GM18517 (cell line): ENCODE measurements at regions not wholly inside any gene's neighbourhood (a gene's known extent, or its start where the extent isn't known, plus 50 kb on each side); places are given as distances from the start of the nearest gene placed in this dataset.
"Not testable (repeated sequence)": the region's sequence is repeated elsewhere in the genome, so short reads cannot be mapped to it uniquely, and the experiment has no call there.

Source experiments
- ATAC-seq: cut with Tn5 transposase; IDR thresholded peaks from one replicate; pipeline ENCODE4 v1.9.1; 2021; ENCODE audit warnings: mild to moderate bottlenecking, moderate library complexity; ENCODE audit not compliant: unreplicated experiment

DNA sequence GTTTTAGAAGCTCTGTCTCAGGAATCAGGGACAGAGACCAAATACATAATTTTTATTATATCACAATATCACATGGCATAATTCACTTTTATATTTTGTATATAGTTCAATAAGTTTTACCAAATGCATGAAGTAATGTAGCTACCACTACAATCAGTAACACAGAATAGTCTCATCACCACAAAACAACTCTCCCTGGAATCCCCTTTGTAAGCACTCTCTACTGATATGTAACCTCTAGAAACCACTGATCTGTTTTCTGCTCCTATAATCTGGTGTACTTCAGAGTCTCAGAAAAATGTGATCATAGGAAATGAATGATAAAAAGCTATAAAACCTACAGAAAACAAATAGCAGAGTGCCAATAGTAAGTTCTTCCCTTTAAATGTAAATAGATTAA is 1465.9 kb downstream of the SPATA31A7 start:
- ATAC-seq = not testable (repeated sequence)

DNA sequence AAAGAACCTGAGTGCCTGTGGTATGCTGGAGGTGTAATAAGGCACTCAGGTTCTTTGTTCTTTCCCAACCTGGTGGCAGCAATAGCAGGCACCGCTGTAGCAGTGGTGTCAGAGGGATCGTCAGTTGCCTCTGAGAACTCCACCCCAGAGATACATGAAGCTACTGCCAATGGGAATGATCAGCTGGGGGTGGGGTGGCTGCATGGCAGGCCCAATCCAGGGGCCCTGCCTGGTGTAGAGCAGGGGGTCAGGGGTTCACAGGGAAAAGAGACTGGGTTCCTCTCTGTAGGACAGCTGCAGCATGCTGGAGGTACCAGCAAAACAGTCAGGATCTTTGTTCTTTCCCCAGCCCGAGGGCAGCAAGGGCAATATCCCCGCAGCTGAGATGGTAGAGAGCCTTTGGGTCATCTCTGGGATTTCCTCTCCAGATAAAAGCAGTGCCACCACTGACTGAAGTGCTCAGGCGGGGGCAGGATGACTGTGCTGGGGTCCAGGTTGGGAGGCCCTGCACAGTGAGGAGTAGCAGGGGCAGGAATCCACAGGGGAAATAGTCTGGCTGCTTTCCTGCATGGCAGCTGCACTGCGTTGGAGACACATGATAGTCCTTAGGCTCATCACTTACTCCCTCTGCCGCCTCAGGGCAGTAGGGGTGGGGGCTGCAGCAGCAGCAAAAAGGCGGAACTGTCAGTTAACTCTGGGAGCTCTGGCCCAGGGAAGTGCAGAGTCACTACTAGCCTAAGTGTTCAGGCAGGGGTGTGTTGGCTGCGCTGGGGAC is 1473.1 kb downstream of the SPATA31A7 start:
- ATAC-seq = not testable (repeated sequence)

DNA sequence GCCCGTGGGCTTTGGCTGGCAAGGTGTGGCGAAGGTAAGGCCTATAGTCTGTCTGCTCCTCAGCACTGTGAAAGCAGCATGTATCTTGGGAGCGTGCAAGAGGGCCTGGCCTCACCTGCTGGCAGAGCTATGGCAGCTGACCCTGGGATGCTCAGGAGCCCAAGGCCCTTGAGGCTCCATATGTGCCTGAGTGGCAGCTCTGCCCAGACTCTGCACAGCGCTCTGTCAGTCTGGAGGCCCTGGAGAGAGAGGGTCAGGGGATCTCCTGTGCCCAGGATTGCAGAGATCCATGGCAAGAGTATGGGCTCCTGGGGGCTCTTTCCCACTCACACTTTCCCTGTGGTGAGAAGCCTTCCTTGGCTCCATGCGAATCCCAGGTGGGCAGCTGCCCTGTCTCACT is 1473.7 kb downstream of the SPATA31A7 start:
- not testable (repeated sequence) for ATAC-seq

DNA sequence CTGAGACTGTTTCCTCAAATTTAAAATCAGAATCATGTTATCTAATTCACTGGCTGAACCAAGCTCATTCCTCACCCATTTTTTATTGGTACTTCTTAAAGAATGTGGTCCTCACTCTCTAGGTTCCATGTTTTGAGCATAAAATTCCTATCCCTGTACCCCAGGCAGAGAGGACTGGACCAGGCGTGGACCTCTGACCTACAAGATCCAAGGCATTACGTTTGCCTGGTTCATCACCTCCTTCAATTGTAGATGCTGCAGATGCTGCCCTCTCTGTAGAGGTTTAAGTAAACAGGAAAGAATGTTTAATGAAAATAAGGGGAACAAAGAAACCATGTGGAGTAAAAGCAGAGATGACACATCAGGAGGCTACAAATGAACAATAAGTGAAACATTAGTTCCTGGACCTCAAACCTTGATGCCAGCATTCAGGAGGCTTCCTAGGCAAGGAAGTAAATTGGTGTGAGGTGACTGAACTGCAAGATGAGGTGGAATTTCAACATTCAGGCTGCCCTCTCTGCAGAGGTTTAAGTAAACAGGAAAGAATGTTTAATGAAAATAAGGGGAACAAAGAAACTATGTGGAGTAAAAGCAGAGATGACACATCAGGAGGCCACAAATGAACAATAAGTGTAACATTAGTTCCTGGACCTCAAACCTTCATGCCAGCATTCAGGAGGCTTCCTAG is 1477.4 kb downstream of the SPATA31A7 start:
- not testable (repeated sequence) for ATAC-seq

DNA sequence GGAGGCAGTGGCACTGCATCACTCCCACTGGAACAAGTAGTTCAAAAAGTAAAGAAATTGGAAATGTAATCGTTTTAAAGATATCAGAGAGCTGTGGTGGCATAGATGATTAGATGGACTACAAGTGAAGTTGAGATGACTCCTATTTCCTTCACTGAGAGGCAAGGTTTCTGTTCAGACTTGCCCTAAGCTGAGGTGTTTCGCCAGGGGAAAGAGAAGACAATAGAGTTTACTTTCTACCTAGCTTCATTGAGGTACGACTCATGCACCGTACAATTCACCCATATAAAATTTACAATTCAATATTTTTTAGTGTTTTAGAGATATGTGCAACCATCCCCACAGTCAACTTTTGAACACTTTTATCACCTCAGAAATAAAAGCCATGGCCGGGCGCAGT is 1487.2 kb downstream of the SPATA31A7 start:
- ATAC-seq = not testable (repeated sequence)

DNA sequence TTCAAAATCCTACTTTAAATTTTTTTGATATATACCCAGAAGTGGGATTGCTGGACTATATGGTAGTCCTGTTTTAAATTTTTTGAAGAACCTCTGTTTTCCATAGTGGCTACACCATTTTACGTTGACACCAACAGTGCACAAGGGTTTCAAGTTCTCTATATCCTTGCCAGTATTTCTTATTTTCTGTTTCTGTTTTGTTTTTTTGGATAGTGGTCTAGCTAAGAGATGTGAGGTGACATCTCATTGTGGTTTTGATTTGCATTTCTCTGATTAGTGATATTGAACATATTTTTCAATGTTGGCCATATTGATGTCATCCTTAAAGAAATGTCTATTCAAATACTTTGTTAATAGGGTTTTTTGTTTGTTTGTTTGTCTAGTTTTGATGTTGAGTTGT is 1488.5 kb downstream of the SPATA31A7 start:
- peak; percentile 68 for ATAC-seq

DNA sequence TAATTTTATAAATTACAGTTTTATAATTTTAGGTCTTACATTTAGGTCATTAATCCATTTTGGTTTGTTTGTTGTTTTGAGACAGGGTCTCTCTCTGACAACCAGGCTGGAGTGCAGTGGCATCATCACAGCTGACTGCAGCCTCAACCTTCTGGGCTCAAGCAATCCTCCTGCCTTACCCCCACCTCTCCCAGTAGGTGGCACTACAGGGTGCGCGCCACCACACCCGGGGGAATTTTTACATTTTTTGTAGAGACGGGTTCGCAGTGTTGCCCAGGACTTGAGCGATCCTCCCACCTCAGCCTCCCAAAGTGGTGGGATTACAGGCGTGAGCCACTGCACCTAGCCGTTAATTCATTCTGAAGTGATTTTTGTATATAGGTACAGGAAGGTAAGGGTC is 1489.2 kb downstream of the SPATA31A7 start:
- peak; percentile 41 for ATAC-seq

DNA sequence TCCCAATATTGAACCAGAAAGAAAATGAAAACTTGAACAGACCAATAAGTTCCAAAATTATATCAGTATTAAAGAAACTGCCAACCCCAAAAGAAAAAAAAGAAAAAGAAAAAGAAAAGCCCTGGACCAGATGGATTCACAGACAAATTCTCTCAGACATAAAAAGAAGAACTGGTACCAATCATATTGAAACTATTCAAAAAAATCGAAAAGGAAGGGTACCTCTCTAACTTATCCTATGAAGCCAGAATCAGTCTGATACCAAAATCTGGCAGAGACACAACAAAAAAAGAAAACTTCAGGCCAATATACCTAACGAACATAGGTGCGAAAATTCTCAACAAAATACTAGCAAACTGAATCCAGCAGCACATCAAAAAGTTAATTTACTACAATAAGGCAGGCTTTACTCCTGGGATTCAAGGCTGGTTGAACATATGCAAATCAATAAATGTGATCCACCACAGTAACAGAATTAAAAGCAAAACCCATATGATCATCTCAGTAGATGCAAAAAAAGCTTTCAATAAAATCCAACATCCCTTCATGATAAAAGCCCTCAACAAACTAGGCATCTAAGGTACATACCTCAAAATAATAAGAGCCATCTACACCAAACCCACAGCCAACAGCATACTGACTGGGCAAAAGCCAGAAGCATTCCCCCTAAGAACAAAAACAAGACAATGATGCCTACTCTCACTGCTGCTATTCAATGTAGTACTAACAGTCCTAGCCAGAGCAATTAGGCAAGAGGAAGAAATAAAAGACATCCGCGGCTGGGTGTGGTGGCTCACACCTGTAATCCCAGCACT is 1495.2 kb downstream of the SPATA31A7 start:
- ATAC-seq = peak; percentile 86

DNA sequence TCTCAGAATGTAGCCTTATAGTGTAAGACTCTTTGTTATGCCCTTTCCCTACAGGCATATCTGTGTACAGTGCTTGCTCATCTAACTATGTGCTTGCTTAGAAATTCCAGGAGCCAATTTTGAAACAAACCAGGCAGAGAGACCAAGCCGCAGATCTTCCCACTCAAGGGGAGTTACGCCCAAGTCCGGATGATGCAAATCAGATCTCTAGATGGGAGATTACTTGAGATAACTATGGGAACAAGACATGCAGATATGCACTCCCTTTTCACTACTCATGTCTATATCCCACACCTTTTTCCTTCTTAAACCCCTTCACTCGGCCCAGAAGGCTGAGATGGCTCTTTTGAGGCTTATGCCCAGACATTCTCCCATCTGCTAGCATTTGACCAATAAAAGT is 1496.5 kb downstream of the SPATA31A7 start:
- ATAC-seq = not testable (repeated sequence)

DNA sequence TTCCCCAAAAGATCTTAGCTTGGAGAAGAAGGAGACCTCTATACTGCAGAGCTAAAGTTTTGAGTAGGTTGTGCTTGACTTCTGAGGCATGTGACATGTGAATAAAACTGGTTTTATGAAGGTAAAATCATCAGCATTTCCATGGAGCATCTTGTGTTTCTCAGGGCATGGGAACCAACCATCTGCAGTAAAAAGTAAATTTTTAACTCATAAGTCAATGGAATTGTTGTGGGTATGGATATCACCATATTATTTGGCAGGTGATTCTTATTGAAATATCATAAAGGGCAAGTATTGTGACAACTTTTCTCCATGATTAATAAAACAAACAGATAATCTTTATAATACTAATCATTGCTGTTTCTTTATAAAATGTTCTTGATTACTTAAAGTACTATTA is 1503.2 kb downstream of the SPATA31A7 start:
- ATAC-seq = not testable (repeated sequence)

DNA sequence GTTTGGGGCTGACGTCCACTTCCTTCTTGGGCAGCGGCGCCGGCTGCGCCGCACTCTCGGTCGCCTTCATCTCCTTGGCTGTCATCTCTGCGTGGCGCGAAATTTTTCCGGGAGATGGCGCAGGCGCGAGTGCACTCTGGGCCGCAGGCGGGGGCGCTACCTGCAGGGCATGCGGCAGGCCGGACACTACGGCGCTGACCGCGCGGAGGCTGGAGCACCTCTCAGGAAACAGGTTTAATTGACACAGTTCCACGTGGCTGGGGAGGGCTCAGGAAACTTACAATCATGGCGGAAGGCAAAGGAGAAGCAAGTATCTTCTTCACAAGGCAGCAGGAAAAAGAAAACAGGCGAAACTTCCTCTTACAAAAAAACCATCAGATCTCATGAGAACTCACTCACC is 1521.5 kb downstream of the SPATA31A7 start:
- ATAC-seq = not testable (repeated sequence)

DNA sequence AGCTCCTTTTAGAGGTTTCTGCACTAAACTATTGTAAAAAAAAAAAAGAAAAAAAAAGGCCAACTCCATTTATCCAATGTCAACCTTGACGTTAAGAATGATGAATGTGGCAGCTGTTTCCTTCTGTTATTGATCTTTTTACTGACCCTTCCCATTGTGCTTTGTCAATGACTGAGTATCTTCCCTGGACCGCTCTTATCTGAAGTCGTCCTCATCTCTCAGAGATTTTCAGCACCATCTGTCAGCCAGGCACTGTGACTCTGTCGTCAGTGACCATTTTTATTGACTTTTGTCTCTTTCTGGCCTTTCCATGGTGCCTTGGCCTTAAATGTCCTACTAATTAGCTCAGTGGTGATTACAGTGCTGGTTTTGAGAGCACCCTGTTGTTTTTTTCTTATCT is 1535.7 kb downstream of the SPATA31A7 start:
- not testable (repeated sequence) for ATAC-seq

DNA sequence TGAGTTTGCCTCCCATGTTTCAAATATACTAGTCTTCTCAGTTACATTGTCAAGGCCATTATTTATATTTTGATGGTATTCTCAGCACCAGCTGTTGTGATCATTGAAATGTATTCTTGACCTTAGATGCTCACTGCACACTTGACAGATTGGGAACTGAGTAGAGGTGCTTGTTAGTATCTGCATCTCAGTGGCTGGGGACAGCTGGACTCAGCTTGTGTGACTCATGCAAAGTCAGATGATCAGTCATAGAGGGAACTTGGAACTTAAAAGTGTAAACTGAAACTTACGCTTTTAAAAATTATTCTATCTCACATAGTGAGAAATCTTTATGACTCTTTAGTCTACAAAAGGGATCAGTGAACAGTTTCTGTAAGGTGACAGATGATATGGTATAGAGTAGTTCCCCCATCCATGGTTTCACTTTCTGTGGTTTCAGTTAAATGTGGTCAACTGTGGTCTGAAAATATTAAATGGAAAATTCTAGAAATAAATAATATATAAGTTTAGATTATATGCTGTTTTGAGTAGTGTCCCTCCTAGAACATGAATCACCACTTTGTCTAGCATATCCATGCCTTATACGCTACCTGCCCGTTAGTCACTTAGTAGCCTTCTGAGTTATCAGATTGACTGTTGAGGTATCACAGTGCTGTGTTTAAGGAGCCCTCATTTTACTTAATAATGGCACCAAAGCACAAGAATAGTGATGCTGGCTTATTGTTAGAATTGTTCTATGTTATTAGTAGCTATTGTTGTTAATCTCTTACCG is 1540.6 kb downstream of the SPATA31A7 start:
- peak; percentile 98 for ATAC-seq

DNA sequence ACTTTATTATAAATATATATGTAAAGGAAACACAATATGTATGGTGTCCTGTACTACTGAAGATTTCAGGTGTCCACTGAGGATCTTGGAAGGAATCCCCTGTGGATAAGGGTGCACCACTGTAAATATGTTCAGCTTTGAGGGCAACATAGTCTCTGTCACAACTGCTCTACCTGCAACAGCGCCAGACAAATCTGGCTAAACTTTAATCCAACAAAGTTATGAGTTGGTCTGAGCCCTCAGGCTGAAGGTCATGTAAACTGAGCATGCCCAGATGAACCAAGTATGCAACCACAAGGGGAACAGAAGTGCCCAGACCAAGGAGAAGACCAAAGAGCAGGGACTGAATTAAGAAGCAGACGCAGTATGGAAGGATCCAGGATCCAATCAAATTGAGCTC is 1541.2 kb downstream of the SPATA31A7 start:
- not testable (repeated sequence) for ATAC-seq

DNA sequence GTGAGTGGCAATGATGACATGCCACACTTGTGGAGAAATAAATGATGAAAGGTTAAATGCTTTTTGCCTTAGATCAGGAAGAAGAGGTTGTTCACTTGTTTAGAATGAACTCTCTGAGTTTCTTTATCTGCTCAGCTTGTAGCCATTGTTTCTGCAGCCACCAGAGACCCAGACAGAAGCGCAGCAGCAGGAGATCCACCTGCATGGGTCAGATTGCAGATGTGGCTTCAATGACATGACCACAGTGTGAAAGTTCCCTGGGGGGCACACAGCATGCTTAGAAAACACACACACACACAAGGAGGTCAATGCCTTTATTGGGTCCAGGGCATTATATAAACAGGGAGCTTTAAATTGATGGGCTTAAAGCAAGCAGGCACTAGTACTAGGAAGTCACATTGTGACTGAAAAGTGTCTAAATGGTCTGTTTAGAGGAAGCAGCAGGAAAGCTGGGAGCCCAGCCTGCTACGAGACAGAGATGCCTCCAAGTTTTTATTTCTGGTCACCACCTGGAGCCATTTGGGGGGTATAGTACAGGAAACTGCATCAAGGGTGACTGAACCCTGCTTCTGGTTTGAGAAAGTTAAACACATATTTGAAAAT is 1547.3 kb downstream of the SPATA31A7 start:
- ATAC-seq = not testable (repeated sequence)

DNA sequence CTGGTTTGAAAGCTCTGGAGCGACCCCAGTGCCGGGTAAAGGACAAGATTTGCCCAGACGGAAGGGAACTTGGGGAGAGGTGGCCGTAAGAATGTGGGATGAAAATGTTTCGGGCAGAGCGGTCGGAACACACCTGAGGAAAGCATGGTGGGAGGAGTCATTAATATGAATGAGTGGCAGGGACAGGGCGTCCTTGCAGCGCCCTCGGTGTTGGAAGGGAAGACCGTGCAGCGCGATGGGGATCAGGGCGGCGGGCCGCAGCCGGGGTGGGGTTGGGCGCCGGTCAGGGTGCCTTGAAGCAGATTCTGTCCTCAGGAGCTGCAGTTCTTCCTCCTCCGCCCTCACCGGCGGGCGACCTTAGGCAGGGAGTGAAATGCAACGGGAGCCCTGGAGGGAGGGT is 1548.1 kb downstream of the SPATA31A7 start:
- ATAC-seq = not testable (repeated sequence)

DNA sequence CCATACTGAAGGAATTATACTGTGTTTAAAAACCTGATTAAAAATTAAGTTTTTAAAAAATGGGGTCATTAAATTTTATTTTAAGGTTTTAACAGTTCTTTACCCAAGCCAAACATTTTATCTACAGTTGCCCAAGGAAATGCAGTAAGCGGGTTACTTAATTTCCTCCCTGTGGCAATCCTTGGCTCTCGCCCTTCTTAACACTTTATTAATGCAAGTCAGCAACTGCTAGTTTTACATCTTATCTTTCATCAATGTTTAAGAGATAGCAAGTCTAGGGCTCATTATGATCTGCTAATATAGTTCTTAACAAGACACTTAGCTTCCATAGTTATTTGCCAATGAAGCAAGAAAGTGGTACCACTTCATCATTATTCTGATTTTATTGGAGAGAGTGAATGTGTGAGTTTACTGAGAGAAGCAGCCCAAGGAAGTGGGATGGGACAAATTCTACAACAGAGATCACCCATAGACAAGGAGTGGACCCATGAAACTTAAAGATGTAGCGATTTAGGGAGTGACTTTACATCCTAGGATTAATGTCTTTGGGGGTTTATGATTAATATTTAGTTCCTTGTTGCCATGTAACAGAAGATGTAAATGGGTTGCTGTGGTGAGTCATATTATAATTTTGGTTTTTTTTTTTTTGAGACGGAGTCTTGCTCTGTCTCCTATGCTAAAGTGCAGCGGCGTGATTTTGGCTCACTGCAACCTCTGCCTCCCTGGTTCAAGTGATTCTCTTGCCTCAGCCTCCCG is 1556.1 kb downstream of the SPATA31A7 start:
- not testable (repeated sequence) for ATAC-seq
